ENCODE measurements at regions not wholly inside any gene's neighbourhood (a gene's known extent, or its start where the extent isn't known, plus 50 kb on each side); places are given as distances from the start of the nearest gene placed in this dataset.

DNA sequence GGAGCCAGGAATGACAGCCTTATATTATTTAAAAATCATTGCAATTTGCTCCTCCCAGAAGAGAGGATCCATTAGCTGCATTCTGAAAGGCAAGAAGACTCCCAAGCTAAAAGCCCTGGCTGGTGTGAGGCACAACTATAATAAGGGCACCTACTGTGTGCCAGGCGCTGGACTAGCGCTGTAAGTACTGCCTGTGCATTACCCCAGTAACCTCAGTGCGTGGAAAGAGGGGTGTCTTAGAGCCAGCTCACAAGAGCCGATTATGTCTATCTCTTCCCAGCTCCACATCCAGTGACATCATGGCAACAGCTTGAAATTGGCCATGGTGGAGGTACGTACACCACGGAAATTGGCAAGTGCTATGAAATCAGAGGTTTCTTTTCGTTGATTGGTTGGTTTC, 141.7 kb upstream of the IRF2BP2 start:
- Histone ChIP-seq H3K18ac (ENCODE audit: insufficient read length, low read depth, low read length) (no peak overlapping the region), H3K23ac (ENCODE audit: insufficient read length, low read depth, low read length) (no peak overlapping the region), H3K4ac (ENCODE audit: low read depth, low read length) (no peak overlapping the region), H4K20me1 (ENCODE audit: control insufficient read depth, insufficient read depth, insufficient read length) (no peaks in the 10 kb centered on the region), H4K5ac (ENCODE audit: insufficient read length, low read depth, low read length) (no peak overlapping the region), H3K79me2 (ENCODE audit: insufficient read depth, low read length) (no peaks in the 10 kb centered on the region), H2AK5ac (ENCODE audit: insufficient read length, low read length) (no peak overlapping the region), H4K91ac (ENCODE audit: insufficient read length, low read depth, low read length) (no peak overlapping the region), H3T11ph (ENCODE audit: low read length) (no peak overlapping the region), H3K27me3 (ENCODE audit: insufficient read depth, low read length) (no peaks in the 10 kb centered on the region), H2BK5ac (ENCODE audit: insufficient read length, low read length) (no peak overlapping the region), H3K56ac (ENCODE audit: insufficient read length, low read depth, low read length) (no peak overlapping the region), H3K14ac (ENCODE audit: insufficient read depth, low read length) (no peak overlapping the region), H3K27ac (ENCODE audit: insufficient read length, low read depth, low read length) (no peak overlapping the region), H2BK120ac (ENCODE audit: low read depth, low read length, poor library complexity, severe bottlenecking) (no peak overlapping the region), H4K8ac (replicated peaks; ENCODE audit: insufficient read length, low read depth, low read length) (no peak overlapping the region), H2AFZ (ENCODE audit: low read length) (no peak overlapping the region), H3K9me3 (ENCODE audit: control insufficient read depth, low read depth, low read length) (no peaks in the 10 kb centered on the region), H3K79me1 (ENCODE audit: insufficient read depth, low read depth, low read length, poor library complexity, severe bottlenecking) (no peaks in the 10 kb centered on the region), H3K4me1 (ENCODE audit: insufficient read depth, low read length) (no peaks in the 10 kb centered on the region), H2BK12ac (ENCODE audit: insufficient read length, low read depth, low read length) (no peak overlapping the region), H2BK20ac (ENCODE audit: low read depth, low read length, poor library complexity, severe bottlenecking) (no peak overlapping the region), H3K9ac (ENCODE audit: extremely low read depth, insufficient read length, low read length) (no peak overlapping the region), H2BK15ac (ENCODE audit: low read depth, low read length) (no peak overlapping the region), H3K23me2 (ENCODE audit: insufficient read length, low read depth, low read length, poor library complexity, severe bottlenecking) (no peaks in the 10 kb centered on the region), H3K4me2 (ENCODE audit: insufficient read depth, insufficient read length, low read length) (no peak overlapping the region)
- no peak overlapping the region for H3K27ac Mint-ChIP-seq
- H3K36me3 Mint-ChIP-seq (ENCODE audit: insufficient read depth in 1 of 3, low read depth in 3 of 3): no peaks in the 10 kb centered on the region
- no peak for DNase-seq
- peaks cover 5 to 7% of the 10 kb centered on the region in 2 experiments; a peak in 3 of 4 replicates for H3K4me1 Mint-ChIP-seq
- no peak overlapping the region for H3K4me3 Mint-ChIP-seq
- H3K27me3 Mint-ChIP-seq (ENCODE audit: low read depth): peaks cover 2% of the 10 kb centered on the region; the same call in 1 of the 2 replicates
- no peaks in the 10 kb centered on the region for H3K9me3 Mint-ChIP-seq
- TF ChIP-seq, protein P1, sequence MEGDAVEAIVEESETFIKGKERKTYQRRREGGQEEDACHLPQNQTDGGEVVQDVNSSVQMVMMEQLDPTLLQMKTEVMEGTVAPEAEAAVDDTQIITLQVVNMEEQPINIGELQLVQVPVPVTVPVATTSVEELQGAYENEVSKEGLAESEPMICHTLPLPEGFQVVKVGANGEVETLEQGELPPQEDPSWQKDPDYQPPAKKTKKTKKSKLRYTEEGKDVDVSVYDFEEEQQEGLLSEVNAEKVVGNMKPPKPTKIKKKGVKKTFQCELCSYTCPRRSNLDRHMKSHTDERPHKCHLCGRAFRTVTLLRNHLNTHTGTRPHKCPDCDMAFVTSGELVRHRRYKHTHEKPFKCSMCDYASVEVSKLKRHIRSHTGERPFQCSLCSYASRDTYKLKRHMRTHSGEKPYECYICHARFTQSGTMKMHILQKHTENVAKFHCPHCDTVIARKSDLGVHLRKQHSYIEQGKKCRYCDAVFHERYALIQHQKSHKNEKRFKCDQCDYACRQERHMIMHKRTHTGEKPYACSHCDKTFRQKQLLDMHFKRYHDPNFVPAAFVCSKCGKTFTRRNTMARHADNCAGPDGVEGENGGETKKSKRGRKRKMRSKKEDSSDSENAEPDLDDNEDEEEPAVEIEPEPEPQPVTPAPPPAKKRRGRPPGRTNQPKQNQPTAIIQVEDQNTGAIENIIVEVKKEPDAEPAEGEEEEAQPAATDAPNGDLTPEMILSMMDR (conservative IDR thresholded peaks at IDR 0.05): no peak
- WGBS (ENCODE audit: extremely low coverage, insufficient read length, low lambda C conversion rate): no CpG with 5 or more reads among the region's 7 CpGs

All from H9 (cell line).